Prostate gland (tissue), 2 donors: ENCODE measurements at regions not wholly inside any gene's neighbourhood (a gene's known extent, or its start where the extent isn't known, plus 50 kb on each side); places are given as distances from the start of the nearest gene placed in this dataset.

Source experiments
- POLR2A ChIP-seq: fragments of 450-650 bp; IDR thresholded peaks from one replicate; pipeline ENCODE4 v1.6.1; 2016; ENCODE audit warnings: antibody characterized with exemption, mild to moderate bottlenecking
- POLR2AphosphoS5 ChIP-seq: sonication (generic); formaldehyde crosslinking; IDR thresholded peaks from one replicate; pipeline ENCODE4 v1.6.1; 2017; ENCODE audit warnings: antibody characterized with exemption
- TF ChIP-seq, protein P1 (sequence below), 4 experiments: fragments of 200-600 bp in 2 of 4; fragments of 450-650 bp in 2 of 4; sonication (generic) in 2 of 4; IDR thresholded peaks; 1 replicate in 3 of 4; 2 replicates in 1 of 4; pipeline ENCODE4 v1.5.1; 2016 to 2019; ENCODE audit warnings: antibody characterized with exemption in 4 of 4, mild to moderate bottlenecking in 2 of 4, moderate library complexity in 2 of 4

DNA sequence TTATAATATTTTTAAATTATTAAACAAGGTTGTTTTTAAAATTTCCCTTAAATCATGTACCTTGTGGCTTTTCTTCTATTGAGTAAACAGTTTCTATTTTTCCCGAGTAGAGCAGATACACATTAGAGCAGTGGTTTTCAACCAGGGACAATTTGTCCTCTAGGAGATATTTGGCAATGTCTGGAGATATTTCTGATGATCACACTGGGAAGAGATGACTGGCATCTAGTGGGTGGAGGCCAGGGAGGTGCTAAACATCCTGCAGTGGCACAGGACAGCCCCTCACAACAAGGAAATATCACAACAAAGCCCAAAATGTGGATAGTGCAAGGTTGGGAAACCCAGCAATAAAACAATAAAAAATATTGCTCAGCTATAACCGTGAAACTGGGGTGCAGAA is 113.0 kb upstream of the PTPRG start:
- TF ChIP-seq, protein P1, sequence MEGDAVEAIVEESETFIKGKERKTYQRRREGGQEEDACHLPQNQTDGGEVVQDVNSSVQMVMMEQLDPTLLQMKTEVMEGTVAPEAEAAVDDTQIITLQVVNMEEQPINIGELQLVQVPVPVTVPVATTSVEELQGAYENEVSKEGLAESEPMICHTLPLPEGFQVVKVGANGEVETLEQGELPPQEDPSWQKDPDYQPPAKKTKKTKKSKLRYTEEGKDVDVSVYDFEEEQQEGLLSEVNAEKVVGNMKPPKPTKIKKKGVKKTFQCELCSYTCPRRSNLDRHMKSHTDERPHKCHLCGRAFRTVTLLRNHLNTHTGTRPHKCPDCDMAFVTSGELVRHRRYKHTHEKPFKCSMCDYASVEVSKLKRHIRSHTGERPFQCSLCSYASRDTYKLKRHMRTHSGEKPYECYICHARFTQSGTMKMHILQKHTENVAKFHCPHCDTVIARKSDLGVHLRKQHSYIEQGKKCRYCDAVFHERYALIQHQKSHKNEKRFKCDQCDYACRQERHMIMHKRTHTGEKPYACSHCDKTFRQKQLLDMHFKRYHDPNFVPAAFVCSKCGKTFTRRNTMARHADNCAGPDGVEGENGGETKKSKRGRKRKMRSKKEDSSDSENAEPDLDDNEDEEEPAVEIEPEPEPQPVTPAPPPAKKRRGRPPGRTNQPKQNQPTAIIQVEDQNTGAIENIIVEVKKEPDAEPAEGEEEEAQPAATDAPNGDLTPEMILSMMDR (IDR thresholded peaks at IDR 0.05): no peak
- no peak for TF ChIP-seq POLR2AphosphoS5
- no peak for TF ChIP-seq POLR2A
